ENCODE measurements at regions not wholly inside any gene's neighbourhood (a gene's known extent, or its start where the extent isn't known, plus 50 kb on each side); places are given as distances from the start of the nearest gene placed in this dataset.
"Not testable (repeated sequence)": the region's sequence is repeated elsewhere in the genome, so short reads cannot be mapped to it uniquely, and the experiment has no call there.

DNA sequence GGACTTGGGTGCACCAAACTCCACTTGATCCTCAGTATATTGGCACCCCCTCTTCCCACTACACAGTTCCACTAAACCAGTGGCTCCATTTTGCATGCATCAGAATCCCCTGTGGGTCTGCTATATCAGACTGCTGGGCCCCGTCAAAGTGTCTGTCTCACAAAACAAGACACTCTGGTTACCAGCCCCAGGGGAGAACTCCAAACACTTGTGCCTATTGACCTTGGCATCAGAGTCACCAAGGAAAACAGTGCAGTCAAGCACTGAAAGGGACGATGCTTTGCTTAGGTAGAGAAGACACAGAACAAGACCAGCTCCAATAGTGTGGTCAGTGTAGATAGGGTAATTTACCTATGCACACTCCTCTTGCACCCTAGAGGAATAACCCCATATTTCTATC, 205.8 kb upstream of the RAI14 start:
- no peak for DNase-seq

DNA sequence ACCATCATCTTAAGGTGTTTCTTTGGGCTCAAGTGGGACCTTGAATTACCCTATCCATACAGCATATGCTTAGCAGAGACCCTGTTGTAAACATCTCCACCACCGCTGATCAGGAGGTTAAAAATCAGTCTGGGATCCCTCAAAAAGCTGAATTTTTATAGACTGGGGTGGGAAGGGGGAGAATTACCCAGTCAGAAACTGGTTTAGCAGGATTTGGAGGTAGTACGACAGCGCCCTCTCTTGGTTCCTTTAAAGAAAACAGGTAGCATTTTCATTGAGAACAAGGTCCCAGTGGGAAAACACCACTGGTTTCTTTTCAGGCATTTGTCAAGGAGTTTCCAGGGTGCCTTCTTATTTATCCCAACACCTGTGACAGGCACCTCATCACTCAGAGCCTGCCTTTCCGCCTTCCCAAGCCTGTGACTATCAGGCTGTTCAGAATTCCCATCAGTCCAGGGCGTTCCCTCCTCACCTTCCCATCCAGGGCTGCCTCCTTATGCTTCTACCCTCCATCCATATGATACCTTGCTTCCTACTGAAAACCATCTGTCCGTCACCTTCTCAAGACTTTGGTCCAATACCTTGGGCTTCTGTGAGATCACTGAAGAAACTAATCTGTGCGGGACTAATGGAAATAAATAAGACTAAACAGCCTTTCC, 203.8 kb upstream of the RAI14 start:
- no peak for DNase-seq

DNA sequence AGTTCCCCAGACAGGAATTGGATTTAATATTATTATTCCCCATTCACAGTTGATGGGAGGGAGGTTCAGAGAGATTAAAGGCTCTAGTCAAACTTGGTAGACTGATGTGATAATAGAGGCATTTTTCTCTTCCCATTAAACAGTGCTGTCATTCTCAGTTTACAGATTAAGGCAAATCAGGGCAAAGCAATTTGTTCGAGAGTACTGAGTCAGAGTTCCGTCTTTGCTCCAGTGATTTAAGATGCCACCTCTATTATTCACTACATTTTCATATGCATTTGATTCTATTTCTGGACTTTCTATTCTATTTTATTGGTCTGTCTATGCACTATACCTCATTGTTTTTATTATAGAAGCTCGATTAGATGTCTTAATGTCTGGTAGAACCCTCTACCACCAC, 201.0 kb upstream of the RAI14 start:
- DNase-seq = no peak

DNA sequence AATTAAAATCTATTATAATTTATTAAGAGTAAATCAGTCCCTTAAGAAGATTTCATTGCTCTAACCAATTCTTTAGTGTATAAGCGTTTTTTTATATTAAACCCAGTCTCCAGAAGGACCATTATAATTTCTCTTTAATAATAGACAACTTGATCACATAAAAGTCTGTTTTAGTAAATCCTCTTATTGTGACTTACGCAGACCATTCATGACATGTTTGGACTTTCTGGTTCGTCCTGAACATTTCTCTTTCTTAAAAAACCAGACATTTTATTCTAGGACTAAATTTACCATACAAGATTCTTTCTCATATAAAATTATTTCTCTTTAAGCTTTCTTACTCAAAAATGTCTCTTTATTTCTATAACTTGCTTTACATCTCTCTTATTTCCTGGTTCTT, 196.2 kb upstream of the RAI14 start:
- DNase-seq = no peak

DNA sequence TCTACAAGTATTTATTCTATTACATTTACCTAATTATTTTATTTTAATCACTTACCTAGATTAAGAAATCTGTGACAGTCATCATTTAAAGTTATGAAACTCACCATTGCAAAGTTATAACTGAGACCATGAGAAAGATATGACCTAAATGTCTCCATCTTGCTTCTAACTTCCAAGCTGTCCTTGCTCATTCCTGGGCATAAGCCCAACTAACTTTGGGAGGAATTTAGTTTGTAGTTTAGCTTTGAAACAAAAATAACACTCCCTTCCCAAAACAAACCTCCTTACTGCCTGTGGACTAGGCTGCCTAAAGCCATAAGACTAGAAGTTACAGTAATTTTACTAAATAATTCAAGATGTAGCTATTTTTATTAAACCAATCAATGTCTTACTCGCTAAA, 195.6 kb upstream of the RAI14 start:
- DNase-seq = no peak

DNA sequence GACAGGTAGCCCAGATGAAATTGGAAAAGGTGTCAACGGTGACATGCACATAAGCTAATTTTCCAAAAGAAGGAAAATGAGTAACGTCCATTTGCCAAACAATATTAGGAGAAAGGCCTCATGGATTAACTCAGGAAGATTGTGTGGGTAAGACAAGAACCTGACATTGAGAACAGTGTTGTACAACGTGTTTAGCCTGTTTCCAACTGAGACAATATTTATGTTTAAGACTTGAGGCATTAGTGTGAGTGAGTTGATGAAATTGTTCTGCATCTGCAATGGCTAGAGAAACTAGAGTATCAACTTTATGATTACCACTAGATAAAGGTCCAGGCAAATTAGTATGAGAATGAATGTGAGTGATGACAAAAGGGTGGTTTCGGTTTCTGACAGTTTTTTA, 191.3 kb upstream of the RAI14 start:
- no peak for DNase-seq

DNA sequence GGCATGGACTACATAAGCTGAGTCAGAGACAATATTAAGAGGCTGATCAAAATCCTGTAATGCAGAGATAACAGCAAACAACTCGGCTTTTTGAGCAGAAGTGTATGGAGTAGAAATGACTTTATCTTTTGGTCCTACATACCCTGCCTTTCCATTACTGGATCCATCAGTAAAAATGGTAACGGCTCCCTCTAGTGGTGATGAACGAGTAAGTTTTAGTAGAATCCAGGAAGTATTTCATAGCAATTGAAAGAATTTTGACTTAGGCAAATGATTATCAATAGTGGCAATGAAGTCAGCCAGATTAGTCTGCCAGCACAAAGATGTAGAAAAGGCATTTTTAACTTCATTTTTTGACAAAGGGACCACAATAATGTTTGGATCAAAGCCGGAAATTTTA, 190.8 kb upstream of the RAI14 start:
- not testable (repeated sequence) for DNase-seq

DNA sequence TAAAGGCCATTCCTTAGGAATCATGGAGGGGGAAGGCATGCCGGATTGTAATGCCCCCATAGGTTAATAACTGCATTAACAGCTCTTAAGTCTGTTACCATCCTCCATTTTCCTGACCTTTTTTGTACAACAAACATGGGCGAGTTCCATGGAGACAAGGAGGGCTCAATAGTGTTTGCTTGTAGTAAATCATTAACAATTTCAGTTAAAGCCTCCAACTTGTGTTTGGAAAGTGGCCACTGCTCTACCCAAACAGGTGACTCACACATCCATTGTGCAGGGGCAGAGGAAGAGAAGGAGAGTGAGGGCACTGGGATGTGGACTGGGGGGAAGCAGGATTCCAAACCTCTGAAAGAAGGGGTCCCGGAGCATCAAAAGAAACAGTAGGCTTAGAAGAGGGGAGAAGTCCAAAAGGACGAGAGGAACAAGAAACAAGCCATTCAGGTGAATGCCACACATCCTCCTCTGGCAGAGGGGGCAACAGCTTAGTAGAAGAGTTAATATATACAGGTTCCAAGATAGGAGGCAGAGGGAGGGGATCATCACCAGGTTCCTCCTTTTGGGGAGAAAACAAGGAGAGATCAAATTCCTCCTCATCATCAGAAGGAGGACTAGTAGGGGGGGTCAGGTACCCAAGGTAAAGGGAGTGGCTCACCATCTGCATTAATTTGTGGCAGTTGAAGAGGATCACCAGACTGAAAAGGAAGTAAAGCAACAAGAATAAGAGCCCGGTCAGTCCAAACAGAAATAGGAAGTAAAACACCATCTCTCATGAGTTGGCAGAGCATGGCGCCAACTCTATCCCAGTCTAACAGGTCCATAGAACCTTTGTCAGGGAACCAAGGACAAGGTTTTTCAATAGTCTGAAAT, 189.4 kb upstream of the RAI14 start:
- DNase-seq = not testable (repeated sequence)

DNA sequence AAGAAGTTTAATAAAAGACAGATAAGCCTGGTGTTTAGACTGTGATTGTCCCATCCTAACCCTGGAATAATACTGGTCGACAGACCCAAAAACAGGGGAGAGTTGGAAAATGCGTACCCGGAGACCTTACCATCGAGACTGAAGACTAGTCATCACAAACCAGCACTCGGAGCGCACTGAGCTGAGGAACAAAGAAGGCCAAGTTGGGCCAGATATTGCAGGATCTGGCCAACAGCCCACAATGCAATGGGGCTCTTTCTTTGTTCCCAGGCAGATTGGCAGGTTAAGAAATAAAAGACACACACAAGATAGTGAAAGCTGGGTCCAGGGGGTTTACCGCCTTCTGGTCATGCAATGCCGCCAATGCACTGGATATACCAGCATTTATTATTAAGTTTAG, 188.7 kb upstream of the RAI14 start:
- no peak for DNase-seq

DNA sequence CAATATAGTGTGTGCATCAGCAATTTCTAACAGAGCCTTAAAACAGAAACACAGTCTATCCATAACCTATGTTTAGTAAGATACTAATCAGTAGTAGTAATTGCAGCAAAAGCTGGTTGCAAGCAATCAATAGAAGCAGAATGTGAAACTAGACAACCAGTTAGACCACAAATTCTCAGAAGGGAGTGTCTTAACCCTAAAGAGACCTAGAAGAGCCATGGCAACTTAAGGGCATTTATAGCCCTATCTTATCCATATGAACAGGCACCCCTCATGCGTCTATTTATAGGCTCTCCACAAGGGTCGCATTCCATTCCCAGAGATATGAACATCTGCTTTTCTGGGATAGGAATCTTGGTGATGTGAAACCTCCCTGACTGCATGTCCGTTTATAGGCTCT, 188.1 kb upstream of the RAI14 start:
- DNase-seq = not testable (repeated sequence)

DNA sequence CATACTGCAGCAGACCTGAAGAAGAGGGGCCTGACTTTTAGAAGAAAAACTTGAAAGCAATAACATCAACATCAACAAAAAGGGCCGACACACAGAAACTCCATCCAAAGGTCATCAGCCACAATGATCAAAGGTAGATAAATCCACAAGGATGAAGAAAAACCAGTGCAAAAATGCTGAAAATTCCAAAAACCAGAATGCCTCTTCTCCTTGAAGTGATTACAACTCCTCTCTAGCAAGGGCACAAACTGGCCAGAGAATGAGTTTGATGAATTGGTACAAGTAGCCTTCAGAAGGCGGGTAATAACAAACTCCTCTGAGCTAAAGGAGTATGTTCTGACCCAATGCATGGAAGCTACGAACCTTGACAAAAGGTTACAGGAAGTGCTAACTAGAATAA, 186.2 kb upstream of the RAI14 start:
- DNase-seq = no peak

DNA sequence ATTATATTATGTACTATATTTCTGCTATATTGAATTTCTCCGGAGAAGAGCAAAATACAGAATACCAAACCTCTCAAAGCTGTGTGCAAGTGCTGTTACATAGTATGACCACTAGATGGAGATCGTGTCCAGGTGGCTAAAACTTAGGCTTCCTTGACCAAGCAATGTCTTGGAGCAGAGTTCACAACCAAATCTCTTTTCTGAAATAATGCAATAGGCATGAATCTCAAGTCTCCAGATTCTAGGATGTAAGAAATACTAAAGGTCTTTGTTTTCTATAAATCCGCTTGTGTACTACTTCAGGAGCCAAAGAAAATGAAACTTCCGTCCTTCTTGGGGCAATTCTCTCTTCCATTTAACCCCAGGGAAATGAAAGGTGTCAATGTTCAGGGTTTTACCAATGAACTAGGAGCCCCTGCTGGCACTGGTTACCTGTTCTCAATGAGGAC, 181.5 kb upstream of the RAI14 start:
- DNase-seq = no peak

DNA sequence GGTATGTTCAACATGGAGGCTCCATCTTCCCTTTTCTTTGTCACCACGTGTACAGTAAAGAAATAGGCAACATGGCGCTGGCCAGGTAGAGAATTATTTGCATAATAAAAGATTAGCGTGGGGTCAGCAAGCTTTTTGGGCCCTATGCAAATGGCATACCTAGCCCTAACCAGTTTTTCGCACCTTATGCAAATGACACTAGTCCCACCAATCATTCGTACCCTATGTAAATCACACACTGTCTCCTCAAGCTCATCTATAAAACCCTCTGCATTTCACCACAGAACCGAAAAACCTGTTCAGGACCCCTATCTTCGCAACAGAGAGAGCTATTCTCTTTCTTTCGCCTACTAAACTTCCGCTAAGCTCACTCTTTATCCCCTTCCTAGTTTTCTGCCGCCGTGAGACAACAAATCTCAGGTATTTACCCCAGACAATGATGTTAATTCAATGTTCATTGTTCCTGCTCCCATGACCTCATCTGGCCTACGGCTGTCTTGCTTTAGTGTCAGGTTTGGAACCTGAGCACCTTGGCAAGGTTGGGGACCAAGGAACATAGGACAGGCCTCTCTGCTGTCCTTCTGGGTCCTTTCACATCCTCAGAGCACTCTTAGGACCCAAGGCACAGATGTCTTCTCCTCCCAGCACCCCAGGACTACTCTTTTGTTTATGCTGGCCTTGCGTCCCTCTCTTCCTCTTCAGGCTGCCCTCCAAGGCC, 180.7 kb upstream of the RAI14 start:
- DNase-seq = no peak

DNA sequence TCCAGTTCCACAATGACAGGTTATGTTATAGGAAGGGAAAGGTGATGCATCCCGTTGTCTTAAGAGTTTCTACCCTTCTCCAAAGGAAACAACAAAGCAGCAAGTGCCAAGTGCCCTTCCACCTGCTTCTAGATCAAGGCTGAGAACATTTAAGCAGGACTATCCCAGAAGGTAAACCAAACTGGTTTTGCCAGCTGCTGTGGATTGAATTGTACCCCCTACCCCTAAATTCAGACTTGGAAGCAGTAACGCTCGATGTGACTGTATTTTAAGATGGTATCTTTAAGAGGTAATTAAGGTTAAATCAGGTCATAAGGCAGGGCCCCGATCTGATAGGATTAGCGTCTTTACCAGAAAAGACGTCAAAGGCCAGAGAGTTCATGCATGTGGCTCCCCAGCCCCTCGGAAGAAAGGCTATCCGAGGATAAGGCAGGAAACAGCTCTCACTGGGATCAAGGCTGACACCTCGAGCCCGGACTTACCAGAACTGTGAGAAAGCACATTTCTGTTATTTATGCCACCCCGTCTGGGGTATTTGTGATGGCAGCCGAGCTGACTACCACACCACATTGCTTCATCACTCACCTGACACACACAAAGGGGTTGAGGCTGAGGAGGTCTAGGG, 179.1 kb upstream of the RAI14 start:
- no peak for DNase-seq

DNA sequence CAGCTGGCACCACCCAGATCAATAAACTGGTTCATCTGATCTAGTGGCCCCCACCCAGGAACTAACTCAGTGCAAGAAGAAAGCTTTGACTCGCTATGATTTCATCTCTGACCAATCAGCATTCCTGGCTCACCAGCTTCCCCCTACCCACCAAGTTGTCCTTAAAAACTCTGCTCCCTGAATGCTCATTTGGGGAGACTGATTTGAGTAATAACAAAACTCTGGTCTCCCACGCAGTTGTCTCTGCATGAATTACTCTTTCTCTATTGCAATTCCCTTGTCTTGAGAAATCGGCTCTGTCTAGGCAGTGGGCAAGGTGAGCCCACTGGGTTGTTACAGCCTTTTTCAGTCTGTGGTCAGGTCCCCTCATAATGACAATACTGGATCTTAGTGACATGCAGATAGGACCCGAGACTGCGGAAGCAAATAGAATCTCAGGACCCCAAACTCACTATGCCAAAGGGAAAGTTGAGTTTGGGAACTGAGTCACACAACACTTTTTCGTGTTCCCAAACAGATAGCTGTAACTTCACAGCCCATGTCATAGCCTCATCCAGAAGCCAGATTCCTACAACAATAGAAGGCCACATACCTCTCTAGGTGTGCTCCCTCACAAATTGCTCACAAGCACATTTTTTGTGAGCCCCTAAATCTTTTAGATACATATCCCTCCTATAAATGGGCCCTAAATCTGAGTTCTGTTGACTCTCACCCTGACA, 175.2 kb upstream of the RAI14 start:
- DNase-seq = peak in 1 of 2 experiments; percentile 18

DNA sequence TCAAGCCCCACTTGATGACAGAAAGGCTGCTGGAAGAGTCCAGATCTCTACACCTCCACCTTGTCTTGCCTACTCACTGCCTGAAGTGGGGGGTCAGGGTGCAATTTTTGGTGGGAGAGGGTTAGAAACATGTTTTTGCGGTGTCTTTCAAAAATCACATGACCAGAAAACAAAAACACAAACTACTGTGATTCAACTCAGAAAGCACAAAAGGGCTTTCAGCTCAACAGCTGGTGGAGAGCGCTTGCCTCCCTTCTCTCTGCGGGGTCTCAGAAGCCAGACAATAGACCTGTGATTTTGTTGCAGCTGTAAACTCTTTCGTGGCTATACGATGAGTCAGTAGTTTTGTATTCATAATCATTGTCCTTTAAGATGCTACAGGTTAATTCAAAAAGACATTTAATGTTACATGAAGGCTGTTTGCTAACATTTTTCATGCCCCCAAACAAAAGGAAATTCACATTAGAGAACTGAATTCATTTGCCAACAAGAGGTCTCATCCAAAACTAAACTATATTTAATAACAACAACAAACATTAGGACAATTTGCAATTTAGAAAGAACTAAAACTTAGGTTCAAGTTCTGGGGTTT, 172.6 kb upstream of the RAI14 start:
- no peak for DNase-seq

DNA sequence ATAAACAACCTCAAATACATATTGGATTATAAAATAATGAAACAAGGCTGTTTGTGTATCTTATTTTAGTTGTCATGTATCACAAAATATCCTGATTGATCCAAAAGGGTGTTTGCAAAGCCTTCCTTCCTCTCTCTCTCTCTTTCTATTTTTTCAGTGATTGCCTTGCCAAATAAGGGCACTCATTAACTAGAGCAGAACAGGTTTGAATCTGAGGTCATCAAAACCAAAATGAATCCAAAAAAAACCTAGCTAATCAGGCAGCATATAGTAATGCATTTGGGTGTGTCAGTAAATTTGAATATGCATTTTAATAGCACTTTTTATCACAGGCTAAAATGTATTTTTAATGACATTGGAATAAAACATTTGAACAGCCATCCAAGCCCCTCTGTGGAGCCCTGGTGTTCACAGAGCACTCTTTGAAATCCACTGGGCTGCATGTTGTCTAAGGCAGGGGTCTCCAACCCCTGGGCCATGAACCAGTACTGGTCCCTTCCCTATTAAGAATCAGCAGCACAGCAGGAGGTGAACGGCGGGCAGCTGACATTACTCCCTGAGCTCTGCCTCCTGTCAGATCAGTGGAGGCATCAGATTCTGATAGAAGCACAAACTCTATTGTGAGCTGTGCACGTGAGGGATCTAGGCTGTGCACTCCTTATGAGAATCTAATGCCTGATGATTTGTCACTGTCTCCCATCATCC, 171.8 kb upstream of the RAI14 start:
- no peak for DNase-seq

DNA sequence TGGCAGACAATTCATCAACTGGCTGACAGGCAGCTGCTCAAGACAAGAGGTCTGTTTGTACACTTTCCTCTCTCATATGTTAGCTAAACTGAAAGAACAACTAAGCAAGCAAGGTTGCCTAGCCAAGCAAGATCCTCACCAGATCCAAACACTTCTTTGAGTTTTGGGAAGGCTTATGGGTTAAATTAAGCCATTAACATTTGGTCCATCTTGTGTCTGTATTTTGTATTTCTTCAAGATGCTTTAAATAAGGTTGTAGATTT, 170.4 kb upstream of the RAI14 start:
- no peak for DNase-seq

DNA sequence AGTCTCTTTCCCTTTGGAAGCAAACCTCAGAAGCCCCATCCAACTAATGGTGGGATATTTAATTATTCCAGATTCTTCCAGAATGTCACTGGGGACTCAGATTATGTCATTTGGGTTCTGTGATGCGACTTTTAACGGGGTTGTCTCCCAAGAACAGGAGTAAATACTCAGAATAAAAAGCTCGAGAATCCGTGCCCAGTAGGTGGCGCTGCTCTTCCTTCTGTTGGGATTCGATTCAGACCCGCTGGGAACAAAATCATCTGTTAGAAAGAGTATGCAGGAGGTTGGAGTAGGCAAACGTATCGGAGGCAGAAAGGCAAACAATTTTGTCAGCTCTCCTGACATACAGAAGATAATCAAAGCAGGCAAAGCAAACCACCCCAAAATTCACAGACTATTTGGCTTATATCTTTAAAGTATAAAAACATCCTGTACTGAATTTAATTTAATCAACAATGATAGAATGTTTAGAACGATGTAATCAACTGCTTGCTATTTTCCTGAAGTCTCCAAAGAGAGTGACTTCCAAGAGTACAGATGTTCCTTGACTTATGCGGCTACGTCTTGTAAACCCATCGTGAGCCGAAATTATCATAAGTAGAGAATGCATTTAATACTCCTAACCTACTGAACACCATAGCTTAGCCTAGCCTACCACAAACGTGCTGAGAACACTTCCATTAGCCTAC, 169.8 kb upstream of the RAI14 start:
- peak; percentile 78 to 84 for DNase-seq

DNA sequence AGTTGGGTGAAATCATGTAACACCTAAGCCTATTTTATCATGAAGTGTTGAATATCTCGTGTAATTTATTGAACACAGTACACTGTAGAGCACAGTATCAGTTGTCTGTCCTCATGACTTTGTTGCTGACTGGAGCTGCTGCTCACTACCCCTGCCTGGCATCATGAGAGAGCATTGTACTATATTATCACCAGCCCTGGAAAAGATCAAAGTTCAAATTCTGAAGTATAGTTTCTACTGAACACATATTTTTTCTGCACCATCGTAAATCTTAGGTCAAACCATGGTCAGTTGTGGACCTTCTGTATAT, 169.3 kb upstream of the RAI14 start:
- DNase-seq = no peak

DNA sequence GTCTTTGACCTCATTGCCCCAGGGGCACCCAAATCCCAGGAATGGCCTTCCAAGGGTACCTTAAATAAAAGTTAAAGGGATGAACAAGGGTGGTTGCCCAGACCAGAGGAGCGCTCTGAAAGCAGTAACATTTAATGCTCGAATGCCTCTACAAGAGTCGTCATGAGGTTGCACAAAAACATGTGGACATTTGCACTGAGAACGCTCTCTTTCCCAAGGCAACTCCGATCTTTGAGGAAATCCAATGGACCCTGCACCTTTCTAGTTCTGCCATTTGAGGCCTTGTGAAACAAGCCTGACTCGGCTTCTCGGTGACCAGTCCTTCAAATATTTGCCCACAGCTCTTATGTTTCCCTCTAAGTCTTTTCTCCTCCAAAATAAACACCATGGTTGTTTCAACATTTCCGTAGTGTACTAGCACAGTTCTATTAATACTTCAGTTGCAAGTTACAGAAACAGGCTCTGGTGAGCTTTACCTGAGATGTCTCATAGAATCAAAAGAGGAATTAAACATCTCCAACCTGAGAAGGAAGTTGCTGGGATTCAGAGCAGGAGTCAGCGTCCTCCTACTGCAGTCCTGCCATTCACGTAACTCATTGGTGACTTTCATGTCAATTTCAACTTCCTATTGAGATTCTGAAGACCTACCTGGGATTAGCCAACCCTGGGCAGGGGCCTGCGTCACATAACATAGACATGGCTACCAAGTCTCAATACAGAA, 168.8 kb upstream of the RAI14 start:
- DNase-seq = no peak
